Lower leg skin (tissue), 3 donors: ENCODE measurements at regions not wholly inside any gene's neighbourhood (a gene's known extent, or its start where the extent isn't known, plus 50 kb on each side); places are given as distances from the start of the nearest gene placed in this dataset.

Experiments used
- POLR2A ChIP-seq, 2 donors: fragments of 450-650 bp; IDR thresholded peaks; one replicate each; pipeline ENCODE4 v1.6.1; 2016 to 2017; ENCODE audit warnings: antibody characterized with exemption in 2 of 2, mild to moderate bottlenecking in 1 of 2, moderate library complexity in 1 of 2
- TF ChIP-seq, protein P1 (sequence below), 3 donors: fragments of 450-650 bp; IDR thresholded peaks; one replicate each; pipeline ENCODE4 v1.5.1; 2016; ENCODE audit warnings: antibody characterized with exemption in 3 of 3, mild to moderate bottlenecking in 3 of 3, moderate library complexity in 2 of 3

DNA sequence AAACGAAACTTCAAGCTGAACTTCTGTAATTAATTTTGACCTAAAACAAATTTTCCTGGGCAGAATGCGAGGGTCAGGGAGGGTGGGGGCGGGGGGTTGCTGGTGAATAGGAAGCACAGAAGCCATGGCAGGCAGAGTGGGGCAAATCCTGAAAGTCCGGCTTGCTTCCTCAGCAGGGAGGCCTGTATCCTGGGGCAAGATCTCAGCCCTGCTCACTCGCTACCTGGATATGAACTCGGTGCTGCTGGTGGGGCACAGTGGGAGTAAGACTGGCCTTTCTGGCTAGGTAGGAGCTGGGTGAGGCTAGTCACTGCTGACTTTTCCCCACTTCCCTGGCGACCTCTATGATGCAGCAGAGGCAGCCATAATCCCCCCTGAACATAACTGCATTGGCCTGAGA, 168.9 kb upstream of the CHORDC1 start:
- TF ChIP-seq, protein P1, sequence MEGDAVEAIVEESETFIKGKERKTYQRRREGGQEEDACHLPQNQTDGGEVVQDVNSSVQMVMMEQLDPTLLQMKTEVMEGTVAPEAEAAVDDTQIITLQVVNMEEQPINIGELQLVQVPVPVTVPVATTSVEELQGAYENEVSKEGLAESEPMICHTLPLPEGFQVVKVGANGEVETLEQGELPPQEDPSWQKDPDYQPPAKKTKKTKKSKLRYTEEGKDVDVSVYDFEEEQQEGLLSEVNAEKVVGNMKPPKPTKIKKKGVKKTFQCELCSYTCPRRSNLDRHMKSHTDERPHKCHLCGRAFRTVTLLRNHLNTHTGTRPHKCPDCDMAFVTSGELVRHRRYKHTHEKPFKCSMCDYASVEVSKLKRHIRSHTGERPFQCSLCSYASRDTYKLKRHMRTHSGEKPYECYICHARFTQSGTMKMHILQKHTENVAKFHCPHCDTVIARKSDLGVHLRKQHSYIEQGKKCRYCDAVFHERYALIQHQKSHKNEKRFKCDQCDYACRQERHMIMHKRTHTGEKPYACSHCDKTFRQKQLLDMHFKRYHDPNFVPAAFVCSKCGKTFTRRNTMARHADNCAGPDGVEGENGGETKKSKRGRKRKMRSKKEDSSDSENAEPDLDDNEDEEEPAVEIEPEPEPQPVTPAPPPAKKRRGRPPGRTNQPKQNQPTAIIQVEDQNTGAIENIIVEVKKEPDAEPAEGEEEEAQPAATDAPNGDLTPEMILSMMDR (IDR thresholded peaks at IDR 0.05), result no peak
- TF ChIP-seq POLR2A (IDR thresholded peaks at IDR 0.05), result no peak
